HG03060 (cell line): ENCODE measurements at regions not wholly inside any gene's neighbourhood (a gene's known extent, or its start where the extent isn't known, plus 50 kb on each side); places are given as distances from the start of the nearest gene placed in this dataset.
"Not testable (repeated sequence)": the region's sequence is repeated elsewhere in the genome, so short reads cannot be mapped to it uniquely, and the experiment has no call there.

ENCODE experiments used
- ATAC-seq: cut with Tn5 transposase; IDR thresholded peaks from one replicate; pipeline ENCODE4 v1.9.1; 2021; ENCODE audit warnings: low read depth, moderate number of reproducible peaks; ENCODE audit not compliant: unreplicated experiment

GRCh38 chr1:187038784-187039183 lies 210.0 kb downstream of the PLA2G4A start:
- ATAC-seq = no peak

- ATAC-seq = no peak
Observed at GRCh38 chr1:187041104-187041503, 212.4 kb downstream of the PLA2G4A start.

GRCh38 chr1:187042538-187042937 lies 213.8 kb downstream of the PLA2G4A start:
- ATAC-seq = no peak

GRCh38 chr1:187043433-187043832 lies 214.7 kb downstream of the PLA2G4A start:
- not testable (repeated sequence) for ATAC-seq

- ATAC-seq = no peak
Observed at GRCh38 chr1:187044411-187044810, 215.7 kb downstream of the PLA2G4A start.

GRCh38 chr1:187045371-187045770 lies 216.6 kb downstream of the PLA2G4A start:
- no peak for ATAC-seq

GRCh38 chr1:187046293-187046692 lies 217.5 kb downstream of the PLA2G4A start:
- no peak for ATAC-seq

- no peak for ATAC-seq
Observed at GRCh38 chr1:187047298-187047697, 218.5 kb downstream of the PLA2G4A start.

- no peak for ATAC-seq
Observed at GRCh38 chr1:187051618-187052232, 223.0 kb downstream of the PLA2G4A start.

- ATAC-seq = no peak
Observed at GRCh38 chr1:187053876-187054275, 225.1 kb downstream of the PLA2G4A start.

GRCh38 chr1:187054862-187055757 lies 226.4 kb downstream of the PLA2G4A start:
- no peak for ATAC-seq

GRCh38 chr1:187063271-187063670 lies 234.5 kb downstream of the PLA2G4A start:
- ATAC-seq = no peak

GRCh38 chr1:187067160-187067559 lies 238.4 kb downstream of the PLA2G4A start:
- ATAC-seq = no peak

- ATAC-seq = no peak
Observed at GRCh38 chr1:187070076-187070475, 241.3 kb downstream of the PLA2G4A start.

- ATAC-seq = not testable (repeated sequence)
Observed at GRCh38 chr1:187072262-187073034, 243.7 kb downstream of the PLA2G4A start.

GRCh38 chr1:187073035-187073560 lies 244.3 kb downstream of the PLA2G4A start:
- not testable (repeated sequence) for ATAC-seq

- not testable (repeated sequence) for ATAC-seq
Observed at GRCh38 chr1:187073634-187074245, 245.0 kb downstream of the PLA2G4A start.

- no peak for ATAC-seq
Observed at GRCh38 chr1:187074445-187075048, 245.8 kb downstream of the PLA2G4A start.

- no peak for ATAC-seq
Observed at GRCh38 chr1:187076922-187077321, 248.2 kb downstream of the PLA2G4A start.

- ATAC-seq = no peak
Observed at GRCh38 chr1:187078321-187078720, 249.6 kb downstream of the PLA2G4A start.
